GM19238 (cell line): ENCODE measurements at regions not wholly inside any gene's neighbourhood (a gene's known extent, or its start where the extent isn't known, plus 50 kb on each side); places are given as distances from the start of the nearest gene placed in this dataset.

Experiments used
- DNase-seq: peaks from one replicate; pipeline ENCODE4 v3.0.0; 2011; ENCODE audit warnings: low spot score; ENCODE audit not compliant: insufficient read length

- no peak for DNase-seq
Measured at GRCh38 chr10:28810057-28810870, 132.9 kb downstream of the BAMBI start.

GRCh38 chr10:28811639-28812349 lies 134.5 kb downstream of the BAMBI start:
- no peak for DNase-seq

- DNase-seq, result no peak
Measured at GRCh38 chr10:28812384-28813372, 135.4 kb downstream of the BAMBI start.

GRCh38 chr10:28815681-28816080 lies 138.4 kb downstream of the BAMBI start:
- DNase-seq, result no peak

GRCh38 chr10:28822719-28823464 lies 145.6 kb downstream of the BAMBI start:
- DNase-seq, result no peak

- no peak for DNase-seq
Measured at GRCh38 chr10:28823501-28824075, 146.3 kb downstream of the BAMBI start.

- no peak for DNase-seq
Measured at GRCh38 chr10:28833313-28833712, 156.0 kb downstream of the BAMBI start.

- DNase-seq, result no peak
Measured at GRCh38 chr10:28836435-28836743, 159.1 kb downstream of the BAMBI start.

GRCh38 chr10:28837613-28838390 lies 160.5 kb downstream of the BAMBI start:
- DNase-seq, result no peak

GRCh38 chr10:28838908-28839307 lies 161.6 kb downstream of the BAMBI start:
- DNase-seq, result no peak

GRCh38 chr10:28839600-28840007 lies 162.3 kb downstream of the BAMBI start:
- no peak for DNase-seq

GRCh38 chr10:28840202-28840601 lies 162.9 kb downstream of the BAMBI start:
- DNase-seq, result no peak

GRCh38 chr10:28840971-28841370 lies 163.7 kb downstream of the BAMBI start:
- DNase-seq, result no peak

GRCh38 chr10:28841625-28842024 lies 164.3 kb downstream of the BAMBI start:
- no peak for DNase-seq

GRCh38 chr10:28842321-28842720 lies 165.0 kb downstream of the BAMBI start:
- no peak for DNase-seq

GRCh38 chr10:28845009-28845682 lies 167.8 kb downstream of the BAMBI start:
- no peak for DNase-seq

GRCh38 chr10:28849309-28849708 lies 172.0 kb downstream of the BAMBI start:
- no peak for DNase-seq

GRCh38 chr10:28849821-28850220 lies 172.5 kb downstream of the BAMBI start:
- no peak for DNase-seq

GRCh38 chr10:28850784-28851183 lies 173.5 kb downstream of the BAMBI start:
- no peak for DNase-seq
